Epidermal melanocyte (primary cell): ENCODE measurements at regions not wholly inside any gene's neighbourhood (a gene's known extent, or its start where the extent isn't known, plus 50 kb on each side); places are given as distances from the start of the nearest gene placed in this dataset.
A peak's percentile ranks its signal among the peaks of the same experiment; 100 is the strongest.

Source experiments
- DNase-seq: peaks from one replicate; pipeline ENCODE4 v3.0.0; 2011; ENCODE audit warnings: low spot score; ENCODE audit not compliant: insufficient read length

DNA sequence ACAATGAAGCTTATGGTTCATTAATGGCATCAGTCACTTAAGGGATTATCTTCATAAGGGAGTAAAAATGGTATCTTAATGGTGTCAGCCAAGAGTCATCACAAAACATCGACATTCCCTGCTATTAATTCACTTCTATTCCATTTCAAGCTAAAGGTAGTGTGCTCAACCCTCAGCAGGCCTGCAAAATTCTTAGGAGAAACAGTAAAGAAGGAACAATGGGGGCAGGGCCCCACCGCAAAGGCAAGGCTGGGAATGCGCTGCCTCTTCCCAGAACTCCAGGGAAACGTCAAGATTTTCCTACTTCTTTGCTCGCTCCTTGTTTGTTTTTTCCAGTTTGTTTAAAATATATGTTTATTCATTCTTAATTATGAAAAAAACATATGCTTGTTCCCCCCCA, 187.3 kb upstream of the TSC22D2 start:
- no peak for DNase-seq

DNA sequence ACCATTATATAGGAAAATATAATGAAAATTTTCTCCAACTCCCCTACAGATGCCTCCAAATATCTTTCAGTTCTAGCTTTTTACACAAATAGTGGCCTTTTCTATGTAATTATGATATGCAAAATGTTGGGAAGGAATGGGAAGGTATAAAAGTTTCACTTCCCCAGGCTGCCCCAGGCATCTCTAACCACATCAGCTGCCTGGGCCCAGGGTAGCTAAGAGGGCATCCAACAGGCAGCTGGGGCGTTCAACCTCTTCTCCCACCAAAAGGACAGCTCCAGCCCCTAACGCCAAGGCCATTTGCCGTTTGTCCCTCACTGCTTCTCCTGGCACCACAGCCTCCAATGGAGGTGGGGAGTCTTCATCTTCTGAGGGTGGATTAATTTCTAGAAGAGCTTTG, 188.1 kb upstream of the TSC22D2 start:
- DNase-seq = no peak

DNA sequence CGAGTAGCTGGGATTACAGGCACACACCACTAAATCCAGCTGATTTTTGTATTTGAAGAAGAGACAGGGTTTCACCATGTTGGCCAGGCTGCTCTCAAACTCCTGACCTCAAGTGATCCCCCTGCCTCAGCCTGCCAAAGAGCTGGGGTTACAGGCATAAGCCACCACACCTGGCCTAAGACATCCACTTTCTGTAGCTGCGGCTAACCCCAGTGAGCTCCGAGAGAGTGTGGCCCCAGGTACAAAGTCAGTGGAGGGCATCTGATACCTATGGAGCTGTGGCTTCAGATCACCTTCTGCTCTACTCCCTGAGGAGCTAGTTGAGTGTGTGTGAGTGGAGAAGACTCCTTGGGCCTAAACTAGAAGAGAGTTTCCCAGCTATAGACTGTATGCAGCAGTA, 189.3 kb upstream of the TSC22D2 start:
- DNase-seq = no peak

DNA sequence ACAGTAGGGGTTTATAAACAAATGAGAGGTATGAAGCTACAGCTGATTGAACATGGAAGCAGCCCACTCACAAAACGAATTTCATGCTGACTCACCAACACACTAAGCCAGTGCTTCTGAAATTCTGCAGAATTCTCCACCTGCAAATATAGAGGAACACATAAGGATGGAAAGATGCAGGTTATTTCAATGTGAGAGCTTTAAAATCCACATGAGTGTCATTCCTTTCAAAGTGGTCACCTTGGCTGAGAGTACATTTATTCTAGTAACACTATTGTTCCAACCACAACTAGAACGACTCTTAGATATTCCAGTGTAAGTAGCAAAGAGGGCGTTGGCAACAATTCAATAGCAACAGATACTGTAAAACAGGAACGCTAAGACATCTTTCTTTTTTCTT, 189.9 kb upstream of the TSC22D2 start:
- no peak for DNase-seq

DNA sequence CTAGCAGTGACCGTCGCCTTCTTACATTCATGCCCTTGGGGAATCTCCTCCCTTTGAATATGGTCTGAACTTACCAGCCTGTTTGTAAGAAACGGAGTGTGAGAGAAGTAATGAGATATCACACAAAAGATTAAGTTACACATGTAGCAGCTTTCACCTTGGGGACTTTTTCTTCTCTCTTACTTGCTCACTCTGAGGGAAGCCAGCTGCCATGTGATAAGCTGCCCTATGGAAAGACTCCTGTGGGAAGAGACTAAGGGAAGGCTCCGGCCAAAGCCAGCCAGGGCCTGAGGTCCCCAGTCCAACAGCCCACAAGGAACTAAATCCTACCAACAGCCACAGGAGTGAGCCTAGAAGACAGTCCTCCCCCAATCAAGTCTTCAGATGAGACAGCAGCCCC, 190.4 kb upstream of the TSC22D2 start:
- DNase-seq = no peak

DNA sequence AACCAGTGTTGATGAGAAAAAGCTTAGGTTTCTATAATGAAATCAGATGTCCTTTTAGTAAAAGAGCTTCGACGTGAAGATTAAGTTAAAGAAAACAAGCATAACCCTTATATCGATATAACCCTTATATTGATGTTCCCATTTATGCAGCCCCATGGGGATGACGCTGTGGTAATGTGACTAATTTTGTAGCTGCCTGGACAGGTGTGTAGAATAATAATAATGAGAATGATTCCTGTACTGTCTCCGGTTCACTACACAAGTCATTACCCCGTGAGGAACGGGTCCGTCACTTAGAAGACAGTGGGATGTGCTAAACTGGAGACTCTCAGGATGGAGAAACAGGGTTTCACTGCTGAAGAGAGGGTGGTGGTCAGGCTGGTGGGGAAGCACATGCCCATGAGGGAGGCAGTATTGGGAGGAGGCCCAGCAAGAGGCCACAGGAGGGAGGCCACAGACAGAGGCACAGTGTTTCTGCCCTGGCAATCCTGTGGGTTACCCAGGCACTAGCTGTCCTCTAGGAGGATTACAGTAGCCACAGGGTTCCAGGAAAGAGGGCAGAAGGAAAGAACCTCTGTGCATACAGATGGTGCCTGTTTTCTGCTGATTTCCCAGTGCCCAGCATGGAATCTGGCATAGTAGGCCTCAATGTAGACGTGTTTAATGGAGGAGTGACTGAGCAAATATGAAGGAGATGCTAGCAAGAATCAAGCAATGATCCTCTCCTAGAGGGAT, 191.1 kb upstream of the TSC22D2 start:
- no peak for DNase-seq

DNA sequence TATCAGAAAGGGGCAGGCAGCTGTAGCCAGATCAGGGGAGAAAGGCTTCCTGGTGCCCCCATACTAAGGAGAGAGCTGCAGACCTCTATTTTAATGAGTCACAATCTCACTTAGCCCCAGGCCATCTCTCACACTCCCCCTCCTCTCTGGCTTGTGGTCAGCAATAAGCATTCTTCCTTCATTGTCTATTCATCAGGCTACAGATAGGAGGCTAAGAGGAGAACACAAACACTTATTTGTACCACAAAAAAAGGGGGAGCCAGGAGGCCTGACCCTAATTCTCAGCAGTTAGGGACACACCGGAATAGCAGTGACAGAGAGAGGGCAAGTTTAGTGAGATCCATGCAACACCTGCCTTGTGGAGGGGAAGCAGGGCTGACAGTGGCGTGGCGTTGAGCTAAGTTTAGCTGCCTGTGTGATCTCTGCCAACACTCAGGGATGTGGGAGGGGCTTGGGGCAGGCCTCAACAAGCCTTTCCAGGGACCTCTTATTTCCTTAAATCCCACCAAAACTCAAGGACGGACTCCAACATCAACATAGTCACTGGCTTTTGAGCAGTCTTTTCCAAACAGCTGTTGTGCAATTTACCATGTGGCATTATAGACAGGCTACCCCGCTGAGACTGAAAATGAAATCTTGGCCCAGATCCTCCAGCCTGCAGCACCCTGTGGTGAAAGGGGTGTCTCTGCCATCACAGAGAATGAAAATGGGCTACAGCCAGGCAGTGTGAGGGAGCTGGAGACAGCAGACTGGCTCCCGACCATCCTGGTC, 191.9 kb upstream of the TSC22D2 start:
- DNase-seq = peak; percentile 85

DNA sequence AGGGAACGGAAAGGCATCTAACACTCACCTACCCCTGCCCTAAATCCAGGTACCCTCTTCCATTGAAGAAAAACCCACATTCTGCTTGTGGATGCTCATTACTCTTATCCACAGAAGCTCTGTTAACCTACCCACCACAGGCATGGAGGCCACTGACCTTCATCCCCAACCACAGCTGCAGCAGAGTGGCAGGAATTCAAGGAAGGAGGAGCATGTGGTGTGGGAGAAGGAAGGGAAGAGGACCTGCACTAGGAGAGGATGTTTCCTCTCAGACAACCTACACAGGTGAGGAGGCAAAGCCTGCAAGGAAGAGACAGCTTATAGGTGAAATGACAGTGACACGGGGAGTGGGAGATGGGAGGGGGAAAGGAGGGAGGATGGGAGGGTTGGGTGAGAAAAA, 192.5 kb upstream of the TSC22D2 start:
- no peak for DNase-seq

DNA sequence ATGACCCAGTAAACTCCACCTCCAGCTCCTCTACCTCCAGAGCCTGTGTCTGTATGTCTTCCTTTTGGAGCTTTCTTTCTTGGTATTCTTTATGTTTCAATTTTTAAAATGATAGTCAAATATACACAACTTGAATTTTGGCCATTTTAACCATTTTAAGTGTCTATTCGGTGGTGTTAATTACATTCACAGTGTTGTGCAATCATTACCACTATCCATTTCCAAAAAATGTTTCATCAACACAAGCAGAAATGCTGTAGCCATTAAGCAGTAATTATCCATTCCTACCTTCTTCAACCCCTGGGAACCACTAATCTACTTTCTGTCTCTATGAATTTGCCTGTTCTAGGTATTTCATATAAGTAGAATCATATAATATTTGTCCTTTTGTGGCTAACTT, 194.5 kb upstream of the TSC22D2 start:
- no peak for DNase-seq

DNA sequence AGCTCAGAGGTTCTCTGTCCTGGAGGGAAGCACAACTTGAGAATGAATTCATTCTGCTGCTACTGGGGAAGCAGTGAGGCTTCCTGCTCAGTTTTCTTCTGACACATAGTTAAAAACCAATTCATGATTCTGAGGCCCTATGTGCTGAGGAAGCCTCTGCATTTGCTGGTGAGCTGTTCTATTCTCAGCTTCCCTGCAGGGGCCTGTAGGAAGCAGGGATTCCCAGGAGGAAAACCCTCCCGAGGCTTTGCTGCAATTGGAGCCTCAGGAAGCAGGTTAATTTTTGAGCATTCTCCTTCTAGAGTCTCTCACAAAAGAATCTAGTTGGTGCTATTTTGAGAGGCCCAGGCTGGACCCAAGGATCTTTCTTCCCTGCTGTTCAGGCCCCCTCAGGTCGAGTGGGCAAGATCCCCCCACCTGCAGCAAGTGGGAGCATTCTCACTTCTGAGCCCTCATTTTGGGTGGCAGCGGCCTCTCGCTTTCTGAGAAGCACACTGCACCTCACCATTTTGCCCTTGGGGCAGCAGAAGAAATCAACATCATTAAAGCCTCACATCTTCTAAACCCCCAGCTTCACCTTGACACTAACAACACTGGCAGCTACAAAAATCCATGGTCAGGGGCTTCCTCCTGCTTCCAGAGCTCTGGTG, 197.5 kb upstream of the TSC22D2 start:
- no peak for DNase-seq

DNA sequence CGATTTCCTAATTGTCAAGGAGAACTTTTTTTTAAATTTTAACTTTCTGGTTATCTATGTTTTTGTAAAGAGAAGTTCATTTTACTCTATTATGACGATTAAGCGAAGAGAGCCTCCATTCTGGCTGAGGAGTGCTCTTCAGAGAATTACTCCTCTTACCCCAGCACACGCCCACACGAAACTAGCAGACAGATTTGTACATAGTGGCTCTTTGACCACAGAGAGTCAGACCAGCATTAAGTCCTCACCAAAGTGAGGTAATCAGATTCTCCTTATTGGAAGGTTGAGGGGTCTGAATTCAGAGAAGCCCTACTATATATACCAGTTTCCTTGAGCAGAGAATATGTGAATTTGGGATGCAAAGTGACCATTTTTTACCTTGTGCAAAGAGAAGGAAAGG, 204.8 kb upstream of the TSC22D2 start:
- DNase-seq = no peak

DNA sequence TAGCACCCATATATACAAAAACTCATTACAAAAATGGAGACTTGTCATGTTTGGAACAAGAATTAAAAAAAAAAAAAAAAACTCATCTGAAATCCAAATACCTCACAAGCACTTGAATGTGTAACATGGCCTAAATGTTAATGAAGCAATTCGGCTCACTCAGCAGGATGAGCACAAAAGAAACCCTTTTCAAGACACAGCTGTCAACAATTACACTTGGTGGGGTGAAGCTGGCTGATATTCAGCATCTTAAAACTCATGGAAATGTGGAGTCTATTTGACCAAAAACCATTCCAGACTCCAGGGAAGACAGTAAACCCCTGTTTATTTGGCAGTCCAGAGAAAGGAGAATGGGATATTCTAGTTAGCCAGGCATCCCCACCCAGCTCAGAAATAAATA, 205.4 kb upstream of the TSC22D2 start:
- no peak for DNase-seq

DNA sequence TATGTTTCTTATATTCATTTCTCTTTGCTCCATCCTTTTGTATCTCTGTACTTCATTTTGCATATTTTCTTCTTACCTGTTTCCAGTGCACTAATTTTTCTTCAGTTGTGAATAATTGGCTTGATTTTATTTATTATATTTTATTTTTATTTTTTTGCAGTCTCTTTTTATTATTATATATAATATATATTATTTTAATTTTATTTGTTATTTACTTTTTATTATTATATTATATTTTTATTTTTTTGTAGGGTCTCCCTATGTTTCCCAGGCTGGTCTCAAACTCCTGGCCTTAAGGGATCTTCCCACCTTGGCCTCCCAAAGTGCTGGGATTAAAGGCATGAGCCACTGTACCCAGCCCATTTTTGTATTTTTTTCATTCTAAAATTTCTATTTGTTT, 213.1 kb upstream of the TSC22D2 start:
- DNase-seq = no peak

DNA sequence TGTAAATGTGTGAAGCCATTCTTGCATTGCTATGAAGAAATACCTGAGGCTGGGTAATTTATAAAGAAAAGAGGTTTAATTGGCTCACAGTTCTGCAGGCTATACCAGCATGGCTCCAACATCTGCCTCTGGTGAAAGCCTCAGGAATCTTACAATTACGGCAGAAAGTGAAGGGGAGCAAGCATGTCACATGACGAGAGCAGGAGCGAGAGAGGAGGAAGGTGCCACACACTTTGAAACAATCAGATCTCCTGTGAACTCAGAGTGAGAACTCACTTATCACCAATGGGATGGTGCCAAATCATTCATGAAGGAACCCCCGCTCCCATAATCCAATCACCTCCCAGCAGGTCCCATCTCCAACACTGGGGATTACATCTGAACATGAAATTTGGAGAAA, 213.6 kb upstream of the TSC22D2 start:
- no peak for DNase-seq

DNA sequence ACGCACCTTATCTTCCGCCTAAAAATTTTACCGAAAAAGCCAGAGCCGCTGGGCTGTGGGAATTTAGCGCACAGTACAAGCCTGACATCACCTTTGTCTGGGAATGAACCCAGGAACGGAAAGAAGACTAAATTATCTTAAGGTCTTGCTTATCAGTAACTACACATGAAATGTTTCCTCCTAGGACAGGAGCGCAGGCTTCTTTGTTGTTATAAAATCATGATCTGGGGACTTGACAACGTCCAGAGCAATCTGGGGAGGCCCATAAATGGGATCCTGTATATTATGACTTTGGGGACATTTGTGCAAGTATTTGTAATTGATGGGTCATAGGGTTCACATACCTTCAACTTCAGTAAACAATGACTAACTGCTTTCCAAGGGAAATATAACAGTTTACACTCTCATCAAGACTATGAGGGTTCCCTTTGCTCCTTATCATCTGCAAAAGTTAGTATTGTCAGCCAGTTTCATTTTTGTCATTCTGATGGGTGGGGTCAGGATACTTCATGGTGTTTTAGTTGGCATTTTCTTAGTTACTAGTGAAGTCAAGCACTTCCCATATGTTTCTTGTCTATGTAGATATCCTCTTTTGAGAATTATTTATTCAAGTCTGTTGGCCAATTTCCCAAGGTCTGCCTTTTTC, 213.9 kb upstream of the PFN2 start:
- no peak for DNase-seq

DNA sequence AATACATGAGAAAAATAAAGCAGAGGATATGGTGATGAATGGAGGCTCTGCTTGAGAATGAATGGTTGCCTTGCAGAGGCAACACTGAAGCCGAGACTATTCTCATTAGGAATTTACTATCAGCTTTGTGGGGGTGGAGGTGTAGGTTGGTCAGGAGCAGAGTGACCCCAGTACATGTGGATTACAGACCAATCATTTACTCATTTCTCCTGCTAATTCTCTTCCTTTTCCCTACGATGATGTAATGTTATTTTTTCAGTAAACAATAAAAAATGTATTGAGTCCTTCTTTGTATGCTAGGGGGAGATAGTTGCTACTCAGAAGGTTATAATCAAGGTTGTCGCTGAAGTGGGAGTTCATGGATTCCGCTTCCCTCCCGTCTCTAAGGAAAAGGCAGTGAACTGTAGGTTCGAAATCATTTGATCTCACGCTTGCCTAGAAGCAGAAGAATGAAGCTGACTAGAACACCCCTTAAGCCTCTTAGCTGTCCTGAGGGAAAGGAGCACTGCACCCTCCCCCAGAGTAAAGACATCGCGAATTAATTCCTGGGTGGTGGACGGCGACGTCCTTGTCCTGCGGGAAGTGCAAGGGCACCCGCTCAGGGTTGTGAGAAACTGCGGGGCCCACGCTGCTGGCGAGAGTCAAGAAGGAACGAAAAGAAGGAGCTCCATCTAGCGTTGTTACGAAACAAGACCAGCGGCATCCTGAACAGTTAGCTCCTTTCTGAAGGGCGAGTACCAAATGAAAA, 213.2 kb upstream of the PFN2 start:
- peak; percentile 57 for DNase-seq

DNA sequence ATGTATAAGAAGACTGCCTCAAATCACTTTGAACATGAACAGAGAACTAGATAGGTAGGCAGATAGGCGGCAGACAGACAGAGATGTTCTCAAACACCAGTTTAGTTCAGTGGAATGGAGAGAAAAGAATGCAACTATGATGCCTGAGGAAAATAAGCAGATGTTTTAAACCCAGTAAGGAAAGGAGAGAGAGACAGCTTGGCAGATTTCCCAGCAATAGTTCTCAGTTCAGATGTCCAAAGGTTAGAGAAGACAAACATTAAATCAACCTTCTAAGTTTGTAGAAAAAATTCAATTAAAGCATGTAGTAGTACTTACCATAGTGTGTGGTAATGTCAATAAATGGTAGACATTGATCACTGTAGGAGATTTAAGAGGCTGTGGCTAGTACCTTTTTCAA, 209.6 kb upstream of the PFN2 start:
- peak; percentile 22 for DNase-seq

DNA sequence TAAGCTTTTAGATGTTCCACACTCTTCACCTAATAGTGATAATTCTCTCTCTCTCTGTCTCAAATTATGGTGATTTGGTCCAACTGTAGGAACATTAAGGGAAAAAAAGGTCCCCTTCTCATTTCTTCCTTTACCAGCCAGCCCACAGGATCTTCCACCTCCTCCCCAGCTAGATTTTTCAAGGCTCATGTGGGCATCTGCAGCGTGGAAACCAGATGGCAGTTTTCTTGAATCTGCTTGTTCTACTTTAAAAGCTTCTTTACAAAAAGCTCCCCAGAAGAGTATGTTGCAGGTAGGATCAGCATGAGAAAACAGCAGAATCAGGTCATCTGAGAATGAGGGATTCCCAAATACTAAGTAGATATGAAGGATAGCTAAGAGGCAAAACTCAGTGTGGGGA, 208.6 kb upstream of the PFN2 start:
- DNase-seq = no peak

DNA sequence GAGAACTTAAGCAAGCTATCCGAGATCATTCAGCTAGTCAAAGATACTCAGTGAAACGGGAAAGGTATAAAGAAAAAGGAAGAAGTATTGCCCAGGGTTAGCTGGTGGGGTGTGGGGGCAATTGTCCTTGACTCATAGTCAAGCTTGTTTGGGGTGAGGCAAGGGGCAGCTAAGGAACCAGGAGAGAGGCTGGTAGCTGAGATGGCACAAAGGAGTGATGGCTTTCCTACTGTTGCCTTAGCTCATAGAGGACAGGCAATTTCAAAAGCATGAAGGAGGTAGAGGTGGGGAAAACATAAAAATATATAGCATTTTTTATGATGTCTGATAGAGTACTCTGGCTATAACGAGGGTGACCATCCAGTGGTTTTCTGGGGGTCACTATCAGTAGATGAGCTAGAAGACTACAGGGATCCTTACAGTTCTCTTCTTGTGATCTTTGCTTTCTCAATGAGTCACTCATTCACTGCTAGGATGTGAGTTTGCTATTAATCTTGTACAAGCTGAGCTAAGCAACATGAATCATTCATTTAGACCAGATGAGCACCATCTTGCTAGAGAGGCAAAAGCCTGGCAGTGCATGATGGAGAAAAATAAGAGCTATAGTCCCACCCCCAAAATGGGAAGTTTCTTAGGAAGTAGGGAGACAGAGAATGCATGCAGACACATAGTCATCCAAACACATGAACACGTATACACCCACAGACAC, 207.1 kb upstream of the PFN2 start:
- no peak for DNase-seq

DNA sequence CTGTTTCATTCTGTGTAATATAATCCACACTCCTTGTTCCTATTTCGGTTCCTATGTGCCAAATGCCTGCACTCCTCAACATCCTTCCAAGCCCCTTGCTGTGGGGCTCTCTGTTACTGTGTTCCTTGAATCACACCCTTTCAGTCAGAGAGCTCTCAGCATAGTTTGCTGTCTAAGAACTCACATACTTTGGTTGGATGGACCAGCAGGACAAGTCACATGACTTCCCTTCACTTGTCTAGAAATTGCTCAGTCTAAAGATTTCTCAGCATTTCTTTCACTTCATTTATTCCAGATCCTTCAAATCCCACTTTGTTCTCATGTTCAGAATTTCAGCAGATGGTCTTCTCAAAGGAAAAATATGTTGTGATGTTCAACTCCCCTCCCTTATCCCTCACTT, 203.5 kb upstream of the PFN2 start:
- DNase-seq = no peak

DNA sequence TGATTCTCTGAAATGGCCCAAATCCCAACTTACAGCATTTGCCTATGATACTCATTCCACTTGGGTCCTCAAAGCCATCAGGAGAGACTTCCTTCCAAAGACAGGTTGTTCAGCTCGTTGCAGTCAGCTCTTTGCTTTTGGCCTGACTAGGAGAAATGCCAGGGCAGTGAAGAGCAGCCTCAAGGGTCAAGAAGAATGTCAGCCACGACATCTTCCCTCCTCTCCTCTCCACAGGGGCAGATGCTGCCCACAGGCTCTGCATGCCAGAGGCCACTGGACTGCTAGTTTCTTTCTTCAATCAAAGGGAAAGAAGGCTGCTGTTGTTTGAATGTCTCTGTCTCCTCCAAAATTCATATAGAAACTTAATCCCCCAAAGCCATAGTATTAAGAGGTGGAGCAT, 201.7 kb upstream of the PFN2 start:
- no peak for DNase-seq
